Lung (tissue), 11 donors: ENCODE measurements at regions not wholly inside any gene's neighbourhood (a gene's known extent, or its start where the extent isn't known, plus 50 kb on each side); places are given as distances from the start of the nearest gene placed in this dataset.
A peak's percentile ranks its signal among the peaks of the same experiment; 100 is the strongest.

ENCODE experiments used
- ATAC-seq: fragments of 200-7000 bp; cut with Tn5 transposase; one replicate; pipeline ENCODE4 v1.9.1; 2020; ENCODE audit warnings: moderate number of reproducible peaks; ENCODE audit not compliant: insufficient read depth, low FRiP score
- DNase-seq, 3 donors: peaks; one replicate each; pipeline ENCODE4 v3.0.0-alpha.2; 2013 to 2017
- H3K27ac ChIP-seq, 2 donors: one replicate each; pipeline ENCODE4 v1.5.1; 2013; ENCODE audit warnings: mild to moderate bottlenecking in 2 of 2, moderate library complexity in 2 of 2, control low read depth in 1 of 2, inconsistent platforms in 1 of 2, low read depth in 1 of 2, low read length in 1 of 2
- H3K27me3 ChIP-seq, 3 donors: one replicate each; pipeline ENCODE4 v1.5.1; 2013; ENCODE audit warnings: low read length in 2 of 3; ENCODE audit not compliant: control insufficient read depth in 3 of 3, insufficient read depth in 3 of 3
- H3K36me3 ChIP-seq, 4 donors: one replicate each; pipeline ENCODE4 v1.5.1; 2013; ENCODE audit warnings: low read length in 4 of 4, mild to moderate bottlenecking in 1 of 4, moderate library complexity in 1 of 4; ENCODE audit not compliant: control insufficient read depth in 4 of 4, insufficient read depth in 4 of 4
- H3K4me1 ChIP-seq, 5 donors: one replicate each; pipeline ENCODE4 v1.5.1; 2013; ENCODE audit warnings: low read length in 5 of 5, mild to moderate bottlenecking in 2 of 5, moderate library complexity in 1 of 5; ENCODE audit not compliant: control insufficient read depth in 5 of 5, insufficient read depth in 5 of 5
- H3K4me3 ChIP-seq: one replicate; pipeline ENCODE4 v1.5.1; 2013; ENCODE audit warnings: mild to moderate bottlenecking, control low read depth, moderate library complexity
- H3K9ac ChIP-seq, 2 donors: one replicate each; pipeline ENCODE4 v1.5.1; 2013; ENCODE audit warnings: low read length in 2 of 2, control low read depth in 1 of 2; ENCODE audit not compliant: insufficient read depth in 1 of 2
- H3K9me3 ChIP-seq, 4 donors: one replicate each; pipeline ENCODE4 v1.5.1; 2013; ENCODE audit warnings: low read length in 3 of 4, mild to moderate bottlenecking in 1 of 4, moderate library complexity in 1 of 4; ENCODE audit not compliant: control insufficient read depth in 4 of 4, insufficient read depth in 3 of 4
- WGBS, 2 donors: extraction: QIAGEN DNeasy Blood & Tissue Kit; methylation state at CpG; one replicate each; pipeline ENCODE4 v1.1.7; 2013; 5-methylcytosine and 5-hydroxymethylcytosine counted together
- TF ChIP-seq, protein P1 (sequence below): IDR thresholded peaks from 2 replicates; pipeline ENCODE4 v1.5.1; 2012; ENCODE audit warnings: mild to moderate bottlenecking; ENCODE audit errors: control extremely low read depth, extremely low read depth
- donor health status: control.
- donor health status: control.
- donor health status: Bipolar disorder and iron deficiency.
- donor health status: healthy.
- donor health status: DM: yes; HTN: yes; CAD: no.

DNA sequence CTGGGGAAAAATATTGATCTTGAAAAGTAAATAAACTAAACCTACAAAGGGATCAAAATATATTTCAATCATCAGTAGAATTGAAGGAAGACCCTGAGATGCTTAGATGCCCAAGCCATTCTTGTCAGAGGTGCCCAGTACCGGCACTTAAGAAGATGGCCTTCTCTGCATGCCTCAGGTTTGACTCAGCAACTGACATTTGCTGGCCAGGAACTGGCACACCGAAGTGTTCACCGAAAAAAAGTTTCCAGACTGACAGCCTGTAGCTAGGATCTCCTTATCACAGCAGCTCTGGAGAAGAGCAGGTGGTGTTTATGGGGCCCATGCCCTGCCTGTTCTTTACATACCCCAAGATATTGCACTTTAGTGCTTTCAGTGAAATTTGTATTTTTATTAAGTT, 203.2 kb downstream of the MOXD1 start:
- H3K27me3 ChIP-seq = no peaks in the 10 kb centered on the region
- no peak overlapping the region for H3K27ac ChIP-seq
- peaks cover 0 to 5% (median 0%) of the 10 kb centered on the region in 4 donors for H3K9me3 ChIP-seq
- H3K4me1 ChIP-seq = peaks cover 0 to 2% (median 0%) of the 10 kb centered on the region in 5 donors
- no peak overlapping the region for H3K9ac ChIP-seq
- WGBS, 2 donors = 90 to 96% methylated on average over 3 of the region's 3 CpGs
- H3K4me3 ChIP-seq = no peak overlapping the region
- DNase-seq = no peak
- TF ChIP-seq, protein P1, sequence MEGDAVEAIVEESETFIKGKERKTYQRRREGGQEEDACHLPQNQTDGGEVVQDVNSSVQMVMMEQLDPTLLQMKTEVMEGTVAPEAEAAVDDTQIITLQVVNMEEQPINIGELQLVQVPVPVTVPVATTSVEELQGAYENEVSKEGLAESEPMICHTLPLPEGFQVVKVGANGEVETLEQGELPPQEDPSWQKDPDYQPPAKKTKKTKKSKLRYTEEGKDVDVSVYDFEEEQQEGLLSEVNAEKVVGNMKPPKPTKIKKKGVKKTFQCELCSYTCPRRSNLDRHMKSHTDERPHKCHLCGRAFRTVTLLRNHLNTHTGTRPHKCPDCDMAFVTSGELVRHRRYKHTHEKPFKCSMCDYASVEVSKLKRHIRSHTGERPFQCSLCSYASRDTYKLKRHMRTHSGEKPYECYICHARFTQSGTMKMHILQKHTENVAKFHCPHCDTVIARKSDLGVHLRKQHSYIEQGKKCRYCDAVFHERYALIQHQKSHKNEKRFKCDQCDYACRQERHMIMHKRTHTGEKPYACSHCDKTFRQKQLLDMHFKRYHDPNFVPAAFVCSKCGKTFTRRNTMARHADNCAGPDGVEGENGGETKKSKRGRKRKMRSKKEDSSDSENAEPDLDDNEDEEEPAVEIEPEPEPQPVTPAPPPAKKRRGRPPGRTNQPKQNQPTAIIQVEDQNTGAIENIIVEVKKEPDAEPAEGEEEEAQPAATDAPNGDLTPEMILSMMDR = no peak
- no peak for ATAC-seq
- no peaks in the 10 kb centered on the region for H3K36me3 ChIP-seq

DNA sequence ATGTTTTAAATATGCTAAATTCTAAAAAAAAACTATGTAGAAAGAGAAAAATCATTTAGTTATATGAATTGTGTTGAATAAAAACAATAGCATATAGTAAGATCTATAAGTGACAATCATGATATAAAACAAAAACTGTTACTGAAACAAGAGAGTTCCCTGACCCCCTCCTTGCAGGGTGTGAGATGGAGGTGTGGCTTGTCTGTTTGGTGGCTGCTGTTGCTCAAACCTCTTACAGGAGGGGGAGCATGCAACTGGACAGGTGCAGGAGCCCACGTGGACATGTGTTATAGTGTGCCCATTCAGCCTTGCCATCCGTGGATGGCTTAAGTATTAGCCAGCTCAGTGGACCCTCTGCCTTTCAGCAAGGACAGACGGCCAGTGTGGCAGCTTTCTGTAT, 206.7 kb downstream of the MOXD1 start:
- TF ChIP-seq, protein P1 = no peak
- 81 to 91% methylated on average over 3 of the region's 3 CpGs for WGBS, 2 donors
- no peak for ATAC-seq

DNA sequence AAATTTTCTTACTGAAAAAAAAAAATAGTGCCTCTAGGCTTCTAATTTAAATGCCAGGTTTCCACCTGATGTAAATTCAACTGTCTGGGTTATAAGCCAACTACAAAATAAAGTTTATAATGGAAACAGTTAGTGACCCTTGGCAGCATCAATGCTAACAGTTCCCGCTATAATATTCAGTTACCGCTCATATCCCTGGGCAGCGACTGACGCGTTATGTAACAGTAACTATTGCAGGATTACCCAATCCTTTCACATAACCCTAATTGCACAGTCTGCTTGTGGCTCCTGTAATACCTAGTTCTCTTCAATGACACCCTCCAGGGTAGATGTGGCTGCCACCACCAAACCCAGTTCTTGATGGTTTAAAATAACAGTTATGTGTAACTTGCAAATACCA, 208.6 kb downstream of the MOXD1 start:
- H3K27ac ChIP-seq = no peak overlapping the region
- H3K9me3 ChIP-seq = peaks cover 0 to 5% (median 0%) of the 10 kb centered on the region in 4 donors
- H3K27me3 ChIP-seq = no peaks in the 10 kb centered on the region
- TF ChIP-seq, protein P1 = no peak
- DNase-seq = no peak
- no peaks in the 10 kb centered on the region for H3K36me3 ChIP-seq
- no peak for ATAC-seq
- H3K9ac ChIP-seq = no peak overlapping the region
- H3K4me1 ChIP-seq = peaks cover 0 to 2% (median 0%) of the 10 kb centered on the region in 5 donors
- WGBS, 2 donors = 79 to 93% methylated on average over 5 of the region's 5 CpGs
- no peak overlapping the region for H3K4me3 ChIP-seq

More for the DNA sequence above, 206.7 kb downstream of the MOXD1 start:
- H3K4me1 ChIP-seq = peaks cover 0 to 4% (median 0%) of the 10 kb centered on the region in 5 donors
- H3K4me3 ChIP-seq = no peak overlapping the region
- DNase-seq = no peak
- peaks cover 0 to 5% (median 0%) of the 10 kb centered on the region in 4 donors for H3K9me3 ChIP-seq
- H3K27ac ChIP-seq = no peak overlapping the region
- no peak overlapping the region for H3K9ac ChIP-seq
- H3K27me3 ChIP-seq = no peaks in the 10 kb centered on the region
- H3K36me3 ChIP-seq = no peaks in the 10 kb centered on the region

DNA sequence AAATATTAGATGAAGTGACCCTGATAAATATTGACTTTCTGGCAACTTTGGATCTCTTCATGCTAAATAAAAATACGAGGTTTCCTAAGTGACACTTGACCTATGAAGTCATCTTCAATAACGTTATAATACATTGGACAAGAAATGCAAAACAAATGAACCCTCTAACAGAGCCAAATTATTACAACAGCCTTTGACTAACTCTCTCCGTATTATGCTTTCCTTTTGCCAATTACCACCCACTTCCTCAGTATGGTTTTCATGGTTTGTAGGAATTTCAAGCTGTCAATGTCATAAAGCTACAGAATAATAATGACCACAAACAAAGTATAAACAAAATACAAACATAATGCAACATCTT, 210.5 kb downstream of the MOXD1 start:
- H3K4me3 ChIP-seq = no peak overlapping the region
- no peak overlapping the region for H3K9ac ChIP-seq
- ATAC-seq (peak; percentile 19), DNase-seq (no peak)
- peaks cover 0 to 2% (median 0%) of the 10 kb centered on the region in 5 donors for H3K4me1 ChIP-seq
- H3K9me3 ChIP-seq = peaks cover 0 to 5% (median 0%) of the 10 kb centered on the region in 4 donors
- no peak overlapping the region for H3K27ac ChIP-seq
- TF ChIP-seq, protein P1 = no peak
- no peaks in the 10 kb centered on the region for H3K27me3 ChIP-seq
- WGBS, 2 donors = 34 to 75% methylated on average over 3 of the region's 3 CpGs
- H3K36me3 ChIP-seq = no peaks in the 10 kb centered on the region
